ENCODE measurements at regions not wholly inside any gene's neighbourhood (a gene's known extent, or its start where the extent isn't known, plus 50 kb on each side); places are given as distances from the start of the nearest gene placed in this dataset.

GRCh38 chr10:117653170-117653515, 110.6 kb downstream of the EMX2 start (continued):
- TF ChIP-seq, protein P1, sequence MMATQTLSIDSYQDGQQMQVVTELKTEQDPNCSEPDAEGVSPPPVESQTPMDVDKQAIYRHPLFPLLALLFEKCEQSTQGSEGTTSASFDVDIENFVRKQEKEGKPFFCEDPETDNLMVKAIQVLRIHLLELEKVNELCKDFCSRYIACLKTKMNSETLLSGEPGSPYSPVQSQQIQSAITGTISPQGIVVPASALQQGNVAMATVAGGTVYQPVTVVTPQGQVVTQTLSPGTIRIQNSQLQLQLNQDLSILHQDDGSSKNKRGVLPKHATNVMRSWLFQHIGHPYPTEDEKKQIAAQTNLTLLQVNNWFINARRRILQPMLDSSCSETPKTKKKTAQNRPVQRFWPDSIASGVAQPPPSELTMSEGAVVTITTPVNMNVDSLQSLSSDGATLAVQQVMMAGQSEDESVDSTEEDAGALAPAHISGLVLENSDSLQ (IDR thresholded peaks at IDR 0.05): no peak
- no peak for TF ChIP-seq ESRRA (IDR thresholded peaks at IDR 0.05; ENCODE audit: low read length)
- no peak for TF ChIP-seq SIN3A (IDR thresholded peaks at IDR 0.05; ENCODE audit: low read depth, low read length)
- peak; percentile 97 for TF ChIP-seq CREM (IDR thresholded peaks at IDR 0.05; ENCODE audit: low read depth)
- peak; percentile 84 for TF ChIP-seq MEF2A (IDR thresholded peaks at IDR 0.05; ENCODE audit: insufficient read depth, low read depth, low read length)
- no peak for TF ChIP-seq PBX3 (IDR thresholded peaks at IDR 0.05; ENCODE audit: insufficient replicate concordance, low read depth, low read length)
- TF ChIP-seq CEBPB (IDR thresholded peaks at IDR 0.05; ENCODE audit: borderline replicate concordance in 1 of 2, low read depth in 2 of 2, low read length in 2 of 2): peak; percentile 67 to 88; a peak in 2 of 4 replicates
- TF ChIP-seq BACH1 (IDR thresholded peaks at IDR 0.05; ENCODE audit: borderline replicate concordance): peak; percentile 96; the same call in 1 of the 2 replicates
- peak; percentile 96 for TF ChIP-seq FOXM1 (IDR thresholded peaks at IDR 0.05; ENCODE audit: low read depth, low read length)
- peak; percentile 99 for TF ChIP-seq TBL1XR1 (IDR thresholded peaks at IDR 0.05; ENCODE audit: low read depth, low read length)
- TF ChIP-seq SMAD5 (IDR thresholded peaks at IDR 0.05; ENCODE audit: low read depth): no peak
- peak; percentile 78; the same call in 1 of the 2 replicates for TF ChIP-seq ZBED1 (IDR thresholded peaks at IDR 0.05; ENCODE audit: borderline replicate concordance)
- TF ChIP-seq ZSCAN29 (IDR thresholded peaks at IDR 0.05): no peak
- TF ChIP-seq ATF7 (IDR thresholded peaks at IDR 0.05; ENCODE audit: low read depth): peak; percentile 97
- no peak for TF ChIP-seq YBX1 (IDR thresholded peaks at IDR 0.05)
- peak; percentile 90; the same call in 1 of the 2 replicates for TF ChIP-seq WRNIP1 (IDR thresholded peaks at IDR 0.05; ENCODE audit: borderline replicate concordance, low read depth, low read length)
- peak; percentile 98 for TF ChIP-seq RELB (IDR thresholded peaks at IDR 0.05; ENCODE audit: low read depth)
- TF ChIP-seq HSF1 (IDR thresholded peaks at IDR 0.05; ENCODE audit: low read depth, low read length): no peak
- TF ChIP-seq JUNB (IDR thresholded peaks at IDR 0.05): peak; percentile 100
- TF ChIP-seq EZH2 (IDR thresholded peaks at IDR 0.05; ENCODE audit: borderline replicate concordance, control insufficient read depth, low read depth, low read length): no peak
- no peak for TF ChIP-seq NR2C2 (IDR thresholded peaks at IDR 0.05; ENCODE audit: borderline replicate concordance, control insufficient read depth, insufficient read length, low read depth)
- TF ChIP-seq, protein P2, sequence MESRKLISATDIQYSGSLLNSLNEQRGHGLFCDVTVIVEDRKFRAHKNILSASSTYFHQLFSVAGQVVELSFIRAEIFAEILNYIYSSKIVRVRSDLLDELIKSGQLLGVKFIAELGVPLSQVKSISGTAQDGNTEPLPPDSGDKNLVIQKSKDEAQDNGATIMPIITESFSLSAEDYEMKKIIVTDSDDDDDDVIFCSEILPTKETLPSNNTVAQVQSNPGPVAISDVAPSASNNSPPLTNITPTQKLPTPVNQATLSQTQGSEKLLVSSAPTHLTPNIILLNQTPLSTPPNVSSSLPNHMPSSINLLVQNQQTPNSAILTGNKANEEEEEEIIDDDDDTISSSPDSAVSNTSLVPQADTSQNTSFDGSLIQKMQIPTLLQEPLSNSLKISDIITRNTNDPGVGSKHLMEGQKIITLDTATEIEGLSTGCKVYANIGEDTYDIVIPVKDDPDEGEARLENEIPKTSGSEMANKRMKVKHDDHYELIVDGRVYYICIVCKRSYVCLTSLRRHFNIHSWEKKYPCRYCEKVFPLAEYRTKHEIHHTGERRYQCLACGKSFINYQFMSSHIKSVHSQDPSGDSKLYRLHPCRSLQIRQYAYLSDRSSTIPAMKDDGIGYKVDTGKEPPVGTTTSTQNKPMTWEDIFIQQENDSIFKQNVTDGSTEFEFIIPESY (IDR thresholded peaks at IDR 0.05): no peak
- TF ChIP-seq MEF2B (IDR thresholded peaks at IDR 0.05; ENCODE audit: partially characterized antibody, poor library complexity, severe bottlenecking): peak; percentile 87
- no peak for TF ChIP-seq E2F4 (IDR thresholded peaks at IDR 0.05; ENCODE audit: low read depth, low read length)
- TF ChIP-seq FOXK2 (IDR thresholded peaks at IDR 0.05): no peak

Data from GM12878 (cell line).